HL-60 (cell line): ENCODE measurements at regions not wholly inside any gene's neighbourhood (a gene's known extent, or its start where the extent isn't known, plus 50 kb on each side); places are given as distances from the start of the nearest gene placed in this dataset.

Experiments used
- TF ChIP-seq, protein P1 (sequence below): IDR thresholded peaks from one replicate; pipeline ENCODE4 v1.5.1; 2011; ENCODE audit warnings: low read length, control low read depth, inconsistent platforms; ENCODE audit not compliant: insufficient read depth
- TF ChIP-seq, protein P2 (sequence below): IDR thresholded peaks from 2 replicates; pipeline ENCODE4 v1.6.1; 2012; ENCODE audit warnings: low read depth; ENCODE audit not compliant: insufficient replicate concordance

DNA sequence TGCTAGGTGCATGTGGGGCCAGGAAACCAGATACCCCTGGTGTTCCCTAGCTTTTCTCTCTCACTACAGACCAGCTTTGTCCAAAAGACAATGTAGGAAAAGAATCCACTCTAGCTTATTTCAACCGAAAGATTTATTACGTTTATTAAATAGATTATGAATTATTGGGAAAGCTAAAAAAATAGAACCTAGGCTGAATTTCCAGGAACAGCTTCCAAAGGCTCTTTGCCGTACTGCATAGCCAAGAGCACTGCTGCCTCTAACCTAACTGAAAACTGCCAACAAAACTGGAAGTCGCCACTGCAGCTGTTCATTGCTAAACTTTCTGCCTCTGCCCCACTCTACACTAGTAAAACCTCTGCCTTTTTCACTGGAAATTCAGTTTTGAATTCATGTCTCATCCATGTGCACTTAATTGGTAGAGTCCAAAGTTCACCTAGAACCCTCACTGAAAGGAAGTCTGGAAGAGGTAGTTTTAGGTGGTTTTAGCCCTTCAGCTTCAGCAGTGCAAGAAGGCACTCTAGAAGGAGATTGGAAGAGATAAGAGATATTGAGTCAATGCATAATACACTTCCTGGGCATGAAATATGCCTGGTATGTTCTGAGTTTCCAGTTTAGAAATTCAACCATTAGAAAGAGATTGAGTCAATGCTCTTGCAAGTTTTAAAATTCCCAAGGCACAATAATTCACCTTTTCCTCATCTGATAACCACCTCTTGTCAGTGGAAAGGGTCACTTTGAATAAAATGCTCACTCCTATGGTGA is 927.9 kb downstream of the MAT2B start:
- TF ChIP-seq, protein P1, sequence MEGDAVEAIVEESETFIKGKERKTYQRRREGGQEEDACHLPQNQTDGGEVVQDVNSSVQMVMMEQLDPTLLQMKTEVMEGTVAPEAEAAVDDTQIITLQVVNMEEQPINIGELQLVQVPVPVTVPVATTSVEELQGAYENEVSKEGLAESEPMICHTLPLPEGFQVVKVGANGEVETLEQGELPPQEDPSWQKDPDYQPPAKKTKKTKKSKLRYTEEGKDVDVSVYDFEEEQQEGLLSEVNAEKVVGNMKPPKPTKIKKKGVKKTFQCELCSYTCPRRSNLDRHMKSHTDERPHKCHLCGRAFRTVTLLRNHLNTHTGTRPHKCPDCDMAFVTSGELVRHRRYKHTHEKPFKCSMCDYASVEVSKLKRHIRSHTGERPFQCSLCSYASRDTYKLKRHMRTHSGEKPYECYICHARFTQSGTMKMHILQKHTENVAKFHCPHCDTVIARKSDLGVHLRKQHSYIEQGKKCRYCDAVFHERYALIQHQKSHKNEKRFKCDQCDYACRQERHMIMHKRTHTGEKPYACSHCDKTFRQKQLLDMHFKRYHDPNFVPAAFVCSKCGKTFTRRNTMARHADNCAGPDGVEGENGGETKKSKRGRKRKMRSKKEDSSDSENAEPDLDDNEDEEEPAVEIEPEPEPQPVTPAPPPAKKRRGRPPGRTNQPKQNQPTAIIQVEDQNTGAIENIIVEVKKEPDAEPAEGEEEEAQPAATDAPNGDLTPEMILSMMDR = no peak
- TF ChIP-seq, protein P2, sequence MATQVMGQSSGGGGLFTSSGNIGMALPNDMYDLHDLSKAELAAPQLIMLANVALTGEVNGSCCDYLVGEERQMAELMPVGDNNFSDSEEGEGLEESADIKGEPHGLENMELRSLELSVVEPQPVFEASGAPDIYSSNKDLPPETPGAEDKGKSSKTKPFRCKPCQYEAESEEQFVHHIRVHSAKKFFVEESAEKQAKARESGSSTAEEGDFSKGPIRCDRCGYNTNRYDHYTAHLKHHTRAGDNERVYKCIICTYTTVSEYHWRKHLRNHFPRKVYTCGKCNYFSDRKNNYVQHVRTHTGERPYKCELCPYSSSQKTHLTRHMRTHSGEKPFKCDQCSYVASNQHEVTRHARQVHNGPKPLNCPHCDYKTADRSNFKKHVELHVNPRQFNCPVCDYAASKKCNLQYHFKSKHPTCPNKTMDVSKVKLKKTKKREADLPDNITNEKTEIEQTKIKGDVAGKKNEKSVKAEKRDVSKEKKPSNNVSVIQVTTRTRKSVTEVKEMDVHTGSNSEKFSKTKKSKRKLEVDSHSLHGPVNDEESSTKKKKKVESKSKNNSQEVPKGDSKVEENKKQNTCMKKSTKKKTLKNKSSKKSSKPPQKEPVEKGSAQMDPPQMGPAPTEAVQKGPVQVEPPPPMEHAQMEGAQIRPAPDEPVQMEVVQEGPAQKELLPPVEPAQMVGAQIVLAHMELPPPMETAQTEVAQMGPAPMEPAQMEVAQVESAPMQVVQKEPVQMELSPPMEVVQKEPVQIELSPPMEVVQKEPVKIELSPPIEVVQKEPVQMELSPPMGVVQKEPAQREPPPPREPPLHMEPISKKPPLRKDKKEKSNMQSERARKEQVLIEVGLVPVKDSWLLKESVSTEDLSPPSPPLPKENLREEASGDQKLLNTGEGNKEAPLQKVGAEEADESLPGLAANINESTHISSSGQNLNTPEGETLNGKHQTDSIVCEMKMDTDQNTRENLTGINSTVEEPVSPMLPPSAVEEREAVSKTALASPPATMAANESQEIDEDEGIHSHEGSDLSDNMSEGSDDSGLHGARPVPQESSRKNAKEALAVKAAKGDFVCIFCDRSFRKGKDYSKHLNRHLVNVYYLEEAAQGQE = no peak
